Progenitor cell of endocrine pancreas (in vitro differentiated cells): ENCODE measurements at regions not wholly inside any gene's neighbourhood (a gene's known extent, or its start where the extent isn't known, plus 50 kb on each side); places are given as distances from the start of the nearest gene placed in this dataset.

Source experiments
- DNase-seq: peaks from one replicate; pipeline ENCODE4 v3.0.0; 2021; ENCODE audit warnings: low spot score; ENCODE audit not compliant: unreplicated experiment
- H3K27ac Mint-ChIP-seq: 2 replicates; pipeline ENCODE4 v1.8.0; 2021; ENCODE audit warnings: mild to moderate bottlenecking, moderate library complexity, mixed read lengths
- H3K27me3 Mint-ChIP-seq: 2 replicates; pipeline ENCODE4 v1.8.0; 2021; ENCODE audit warnings: mixed read lengths
- H3K36me3 Mint-ChIP-seq: 2 replicates; pipeline ENCODE4 v1.8.0; 2022; ENCODE audit warnings: mixed read lengths; ENCODE audit not compliant: insufficient read depth
- H3K4me1 Mint-ChIP-seq: 2 replicates; pipeline ENCODE4 v1.8.0; 2021; ENCODE audit warnings: low read depth, mixed read lengths
- H3K4me3 Mint-ChIP-seq: 2 replicates; pipeline ENCODE4 v1.8.0; 2021; ENCODE audit warnings: low read depth, mild to moderate bottlenecking, moderate library complexity, mixed read lengths
- H3K9me3 Mint-ChIP-seq: 2 replicates; pipeline ENCODE4 v1.8.0; 2021; ENCODE audit warnings: low read depth, mixed read lengths
- TF ChIP-seq, protein P1 (sequence below): fragments of 200-600 bp; sonication (generic); IDR thresholded peaks from one replicate; pipeline ENCODE4 v1.5.0; 2021; ENCODE audit warnings: antibody characterized with exemption, mild to moderate bottlenecking; ENCODE audit not compliant: unreplicated experiment

DNA sequence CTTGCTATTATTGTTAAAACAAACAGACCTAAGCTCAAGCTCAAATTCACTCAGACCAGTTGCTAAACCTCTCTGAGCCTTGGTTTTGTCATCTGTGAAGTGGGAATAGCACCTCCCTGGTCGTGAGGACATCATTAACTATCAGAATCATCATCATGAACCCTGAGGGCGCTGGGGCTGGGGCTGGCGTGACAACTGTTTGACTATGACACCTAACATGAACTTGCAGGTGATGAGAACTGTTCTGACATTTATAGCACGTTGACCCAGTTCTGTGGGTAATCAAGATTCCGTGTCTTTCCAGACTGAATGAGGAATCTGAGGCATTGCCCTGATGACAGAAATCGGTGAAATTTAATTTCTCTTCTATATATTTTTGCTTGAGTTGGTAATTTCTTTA is 71.3 kb upstream of the CDH5 start:
- DNase-seq, result no peak
- TF ChIP-seq, protein P1, sequence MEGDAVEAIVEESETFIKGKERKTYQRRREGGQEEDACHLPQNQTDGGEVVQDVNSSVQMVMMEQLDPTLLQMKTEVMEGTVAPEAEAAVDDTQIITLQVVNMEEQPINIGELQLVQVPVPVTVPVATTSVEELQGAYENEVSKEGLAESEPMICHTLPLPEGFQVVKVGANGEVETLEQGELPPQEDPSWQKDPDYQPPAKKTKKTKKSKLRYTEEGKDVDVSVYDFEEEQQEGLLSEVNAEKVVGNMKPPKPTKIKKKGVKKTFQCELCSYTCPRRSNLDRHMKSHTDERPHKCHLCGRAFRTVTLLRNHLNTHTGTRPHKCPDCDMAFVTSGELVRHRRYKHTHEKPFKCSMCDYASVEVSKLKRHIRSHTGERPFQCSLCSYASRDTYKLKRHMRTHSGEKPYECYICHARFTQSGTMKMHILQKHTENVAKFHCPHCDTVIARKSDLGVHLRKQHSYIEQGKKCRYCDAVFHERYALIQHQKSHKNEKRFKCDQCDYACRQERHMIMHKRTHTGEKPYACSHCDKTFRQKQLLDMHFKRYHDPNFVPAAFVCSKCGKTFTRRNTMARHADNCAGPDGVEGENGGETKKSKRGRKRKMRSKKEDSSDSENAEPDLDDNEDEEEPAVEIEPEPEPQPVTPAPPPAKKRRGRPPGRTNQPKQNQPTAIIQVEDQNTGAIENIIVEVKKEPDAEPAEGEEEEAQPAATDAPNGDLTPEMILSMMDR, result no peak
- Mint-ChIP-seq H3K27ac (no peak overlapping the region), H3K9me3 (no peaks in the 10 kb centered on the region), H3K4me3 (no peak overlapping the region), H3K36me3 (no peaks in the 10 kb centered on the region), H3K4me1 (peaks cover 3% of the 10 kb centered on the region), H3K27me3 (peaks cover 28% of the 10 kb centered on the region)

GRCh38 chr16:66294507-66294906 is 72.0 kb upstream of the CDH5 start:
- no peak for DNase-seq
- TF ChIP-seq, protein P1, result no peak
- Mint-ChIP-seq H3K27ac (no peak overlapping the region), H3K36me3 (no peaks in the 10 kb centered on the region), H3K4me3 (no peak overlapping the region), H3K4me1 (peaks cover 3% of the 10 kb centered on the region), H3K27me3 (peaks cover 28% of the 10 kb centered on the region), H3K9me3 (no peaks in the 10 kb centered on the region)

DNA sequence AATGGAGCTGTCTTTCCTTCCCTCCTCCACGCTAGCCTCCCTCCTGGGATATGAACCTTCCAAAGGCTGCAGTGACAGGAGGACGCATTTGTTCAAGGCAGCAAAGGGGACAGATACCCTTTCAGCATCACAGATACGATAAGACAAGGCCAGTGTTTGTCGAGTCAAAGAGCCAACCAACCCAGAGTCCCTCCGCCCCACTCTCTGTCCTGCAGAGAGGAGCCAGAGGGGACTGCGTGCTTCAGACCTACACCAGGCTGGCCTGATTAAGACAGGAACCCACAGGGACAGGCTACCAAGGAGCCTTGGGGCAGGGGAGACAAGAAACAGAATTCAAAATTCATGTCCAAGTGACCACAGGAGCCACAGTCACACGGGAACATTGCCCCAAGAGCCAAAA is 72.6 kb upstream of the CDH5 start:
- TF ChIP-seq, protein P1, result no peak
- H3K27me3 Mint-ChIP-seq, result peaks cover 28% of the 10 kb centered on the region
- H3K4me3 Mint-ChIP-seq, result no peak overlapping the region
- H3K9me3 Mint-ChIP-seq, result no peaks in the 10 kb centered on the region
- no peak for DNase-seq
- H3K36me3 Mint-ChIP-seq, result no peaks in the 10 kb centered on the region
- H3K27ac Mint-ChIP-seq, result no peak overlapping the region
- peaks cover 3% of the 10 kb centered on the region for H3K4me1 Mint-ChIP-seq

DNA sequence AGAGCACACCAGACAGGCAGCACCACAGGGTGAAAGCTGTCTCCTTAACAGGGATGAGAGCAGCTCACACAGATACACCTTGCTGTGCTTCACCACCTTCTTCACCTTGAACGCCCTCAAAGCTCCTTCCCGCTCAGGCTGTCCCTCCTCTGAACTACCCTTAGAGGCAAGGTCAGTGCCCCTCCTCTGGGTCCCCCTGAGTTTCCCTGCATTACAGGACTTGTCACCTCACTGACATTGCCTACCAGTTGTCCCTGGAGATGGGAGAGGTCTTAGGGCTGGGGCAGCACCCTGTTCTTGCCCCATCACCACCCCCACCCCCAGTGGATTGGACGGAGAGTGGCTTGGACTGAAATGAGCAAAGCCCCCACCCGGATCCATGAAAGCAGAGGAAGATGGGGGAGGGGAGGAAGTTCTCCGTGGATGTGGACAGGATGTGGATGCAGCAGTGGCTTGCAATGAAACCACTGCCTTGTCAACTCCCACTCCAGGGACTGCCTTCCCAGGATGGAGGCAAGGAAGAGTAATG is 73.2 kb upstream of the CDH5 start:
- Mint-ChIP-seq H3K4me1 (peaks cover 3% of the 10 kb centered on the region), H3K36me3 (no peaks in the 10 kb centered on the region), H3K27me3 (peaks cover 28% of the 10 kb centered on the region), H3K27ac (no peak overlapping the region), H3K4me3 (no peak overlapping the region), H3K9me3 (no peaks in the 10 kb centered on the region)
- no peak for DNase-seq
- TF ChIP-seq, protein P1, result no peak

DNA sequence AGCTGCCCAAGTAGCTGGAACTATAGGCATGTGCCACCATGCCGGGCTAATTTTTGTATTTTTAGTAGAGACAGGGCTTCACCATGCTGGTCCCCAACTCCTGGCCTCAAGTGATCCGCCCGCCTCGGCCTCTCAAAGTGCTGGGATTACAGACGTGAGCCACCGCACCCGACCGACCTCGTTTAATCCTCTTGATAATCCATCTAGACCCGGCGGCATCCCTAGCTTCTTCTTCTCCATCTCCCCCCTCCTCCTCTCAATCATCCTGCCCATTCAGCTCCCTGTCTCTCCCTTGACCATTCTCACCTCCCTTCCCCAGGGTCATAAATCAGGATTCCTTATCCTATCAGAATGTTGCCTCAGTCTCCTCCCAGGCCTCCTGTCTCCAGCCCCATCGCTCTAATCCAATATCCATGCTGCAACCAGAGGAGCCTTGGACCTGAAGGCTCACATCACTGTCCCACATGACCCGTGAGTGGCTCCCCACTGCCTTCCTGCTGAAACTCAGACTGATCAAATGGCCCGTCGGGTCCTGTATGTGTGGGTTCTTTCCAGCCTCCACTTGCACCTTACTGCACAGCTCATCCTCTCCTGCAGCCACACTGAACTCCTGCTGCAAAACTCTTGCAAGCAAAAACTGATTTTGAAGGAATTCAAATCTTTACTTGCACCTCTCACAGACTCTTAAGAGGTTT is 74.1 kb upstream of the CDH5 start:
- no peak overlapping the region for H3K27ac Mint-ChIP-seq
- no peaks in the 10 kb centered on the region for H3K4me1 Mint-ChIP-seq
- no peak overlapping the region for H3K4me3 Mint-ChIP-seq
- H3K9me3 Mint-ChIP-seq, result no peaks in the 10 kb centered on the region
- TF ChIP-seq, protein P1, result no peak
- no peaks in the 10 kb centered on the region for H3K36me3 Mint-ChIP-seq
- H3K27me3 Mint-ChIP-seq, result peaks cover 28% of the 10 kb centered on the region
- DNase-seq, result no peak
